Memory B cell (primary cell): ENCODE measurements at regions not wholly inside any gene's neighbourhood (a gene's known extent, or its start where the extent isn't known, plus 50 kb on each side); places are given as distances from the start of the nearest gene placed in this dataset.
"Not testable (repeated sequence)": the region's sequence is repeated elsewhere in the genome, so short reads cannot be mapped to it uniquely, and the experiment has no call there.

Experiments
- ATAC-seq: fragments of 150-1000 bp; cut with Tn5 transposase; 2 replicates; pipeline ENCODE4 v1.10.0; 2021; ENCODE audit warnings: low read depth, mild to moderate bottlenecking, moderate library complexity
- DNase-seq, 2 donors: peaks; one replicate each; pipeline ENCODE4 v3.0.0; 2022; ENCODE audit warnings: low spot score in 2 of 2
- H3K27ac Mint-ChIP-seq: one replicate; pipeline ENCODE4 v1.8.0; 2022; ENCODE audit warnings: mild to moderate bottlenecking, moderate library complexity, mixed read lengths
- H3K27me3 Mint-ChIP-seq: one replicate; pipeline ENCODE4 v1.8.0; 2022; ENCODE audit warnings: mixed read lengths
- H3K36me3 Mint-ChIP-seq: one replicate; pipeline ENCODE4 v1.8.0; 2022; ENCODE audit warnings: mild to moderate bottlenecking, mixed read lengths
- H3K4me1 Mint-ChIP-seq: one replicate; pipeline ENCODE4 v1.8.0; 2022; ENCODE audit warnings: mixed read lengths
- H3K4me3 Mint-ChIP-seq: one replicate; pipeline ENCODE4 v1.8.0; 2022; ENCODE audit warnings: mild to moderate bottlenecking, moderate library complexity, mixed read lengths
- H3K9me3 Mint-ChIP-seq: one replicate; pipeline ENCODE4 v1.8.0; 2022; ENCODE audit warnings: mixed read lengths

- Mint-ChIP-seq H3K27ac (no peak overlapping the region), H3K4me1 (peaks cover 34% of the 10 kb centered on the region), H3K9me3 (no peaks in the 10 kb centered on the region), H3K4me3 (no peak overlapping the region), H3K36me3 (no peaks in the 10 kb centered on the region), H3K27me3 (peaks cover 7% of the 10 kb centered on the region)
- ATAC-seq (no peak), DNase-seq (no peak)
These were observed 199.4 kb downstream of the SATB1 start for GRCh38 chr3:18225709-18226108.

GRCh38 chr3:18224426-18224825, 200.7 kb downstream of the SATB1 start:
- H3K4me1 Mint-ChIP-seq = peaks cover 34% of the 10 kb centered on the region
- H3K4me3 Mint-ChIP-seq = peak overlapping the region; percentile 64
- peaks cover 7% of the 10 kb centered on the region for H3K27me3 Mint-ChIP-seq
- peak overlapping the region; percentile 3 for H3K27ac Mint-ChIP-seq
- H3K36me3 Mint-ChIP-seq = no peaks in the 10 kb centered on the region
- DNase-seq (no peak), ATAC-seq (no peak)
- H3K9me3 Mint-ChIP-seq = no peaks in the 10 kb centered on the region

- no peak for DNase-seq
- H3K36me3 Mint-ChIP-seq = no peaks in the 10 kb centered on the region
- ATAC-seq = peak; percentile 21
- H3K4me1 Mint-ChIP-seq = peaks cover 34% of the 10 kb centered on the region
- peak overlapping the region; percentile 64 for H3K4me3 Mint-ChIP-seq
- peaks cover 7% of the 10 kb centered on the region for H3K27me3 Mint-ChIP-seq
- H3K27ac Mint-ChIP-seq = peak overlapping the region; percentile 3
- no peaks in the 10 kb centered on the region for H3K9me3 Mint-ChIP-seq
These were observed 201.2 kb downstream of the SATB1 start for GRCh38 chr3:18223974-18224373.

- Mint-ChIP-seq H3K36me3 (no peaks in the 10 kb centered on the region), H3K4me3 (peak overlapping the region; percentile 64)
These were observed 201.6 kb downstream of the SATB1 start for GRCh38 chr3:18223571-18223970.

GRCh38 chr3:18222686-18223085, 202.5 kb downstream of the SATB1 start:
- no peak overlapping the region for H3K27ac Mint-ChIP-seq

More at GRCh38 chr3:18223571-18223970, 201.6 kb downstream of the SATB1 start:
- ATAC-seq (peak; percentile 94), DNase-seq (peak; percentile 37 to 49)
- Mint-ChIP-seq H3K27ac (peak overlapping the region; percentile 3), H3K27me3 (peaks cover 7% of the 10 kb centered on the region), H3K4me1 (peaks cover 35% of the 10 kb centered on the region), H3K9me3 (no peaks in the 10 kb centered on the region)

GRCh38 chr3:18217507-18218174, 207.5 kb downstream of the SATB1 start:
- Mint-ChIP-seq H3K27ac (no peak overlapping the region), H3K36me3 (no peaks in the 10 kb centered on the region), H3K9me3 (no peaks in the 10 kb centered on the region), H3K4me1 (peaks cover 9% of the 10 kb centered on the region), H3K4me3 (no peak overlapping the region), H3K27me3 (peaks cover under 1% of the 10 kb centered on the region)
- ATAC-seq (no peak), DNase-seq (no peak)

More at GRCh38 chr3:18222686-18223085, 202.5 kb downstream of the SATB1 start:
- no peak for DNase-seq
- Mint-ChIP-seq H3K4me3 (no peak overlapping the region), H3K36me3 (no peaks in the 10 kb centered on the region), H3K27me3 (peaks cover 2% of the 10 kb centered on the region), H3K4me1 (peaks cover 33% of the 10 kb centered on the region), H3K9me3 (no peaks in the 10 kb centered on the region)
- no peak for ATAC-seq

GRCh38 chr3:18216996-18217395, 208.1 kb downstream of the SATB1 start:
- Mint-ChIP-seq H3K27ac (no peak overlapping the region), H3K27me3 (no peaks in the 10 kb centered on the region), H3K4me1 (peaks cover 5% of the 10 kb centered on the region), H3K36me3 (no peaks in the 10 kb centered on the region), H3K9me3 (no peaks in the 10 kb centered on the region), H3K4me3 (no peak overlapping the region)
- DNase-seq (no peak), ATAC-seq (no peak)

- H3K27ac Mint-ChIP-seq = no peak overlapping the region
- peaks cover 2% of the 10 kb centered on the region for H3K27me3 Mint-ChIP-seq
- ATAC-seq = peak; percentile 29
- H3K4me3 Mint-ChIP-seq = no peak overlapping the region
- H3K36me3 Mint-ChIP-seq = no peaks in the 10 kb centered on the region
- DNase-seq = no peak
- H3K9me3 Mint-ChIP-seq = no peaks in the 10 kb centered on the region
- peaks cover 5% of the 10 kb centered on the region for H3K4me1 Mint-ChIP-seq
These were observed 209.5 kb downstream of the SATB1 start for GRCh38 chr3:18215639-18216038.

- H3K27ac Mint-ChIP-seq = no peak overlapping the region
These were observed 214.0 kb downstream of the SATB1 start for GRCh38 chr3:18211116-18211515.

GRCh38 chr3:18208856-18209255, 216.3 kb downstream of the SATB1 start:
- no peak for ATAC-seq
- no peak for DNase-seq
- peaks cover 2% of the 10 kb centered on the region for H3K4me1 Mint-ChIP-seq
- H3K27ac Mint-ChIP-seq = no peak overlapping the region
- no peak overlapping the region for H3K4me3 Mint-ChIP-seq
- peaks cover 17% of the 10 kb centered on the region for H3K27me3 Mint-ChIP-seq
- H3K36me3 Mint-ChIP-seq = peaks cover 2% of the 10 kb centered on the region
- no peaks in the 10 kb centered on the region for H3K9me3 Mint-ChIP-seq

More at GRCh38 chr3:18211116-18211515, 214.0 kb downstream of the SATB1 start:
- Mint-ChIP-seq H3K27me3 (peaks cover 9% of the 10 kb centered on the region), H3K36me3 (peaks cover 2% of the 10 kb centered on the region), H3K9me3 (no peaks in the 10 kb centered on the region), H3K4me1 (peaks cover 2% of the 10 kb centered on the region), H3K4me3 (no peak overlapping the region)
- ATAC-seq (no peak), DNase-seq (no peak)

GRCh38 chr3:18208091-18208490, 217.0 kb downstream of the SATB1 start:
- no peak overlapping the region for H3K4me3 Mint-ChIP-seq
- DNase-seq = no peak
- H3K4me1 Mint-ChIP-seq = peaks cover 2% of the 10 kb centered on the region
- H3K36me3 Mint-ChIP-seq = peaks cover 2% of the 10 kb centered on the region
- H3K27ac Mint-ChIP-seq = no peak overlapping the region
- H3K27me3 Mint-ChIP-seq = peaks cover 17% of the 10 kb centered on the region
- no peak for ATAC-seq
- H3K9me3 Mint-ChIP-seq = no peaks in the 10 kb centered on the region

- ATAC-seq = no peak
- DNase-seq = no peak
- no peak overlapping the region for H3K4me3 Mint-ChIP-seq
- no peak overlapping the region for H3K27ac Mint-ChIP-seq
- H3K27me3 Mint-ChIP-seq = peaks cover 17% of the 10 kb centered on the region
- peaks cover 2% of the 10 kb centered on the region for H3K4me1 Mint-ChIP-seq
- no peaks in the 10 kb centered on the region for H3K9me3 Mint-ChIP-seq
- peaks cover 2% of the 10 kb centered on the region for H3K36me3 Mint-ChIP-seq
These were observed 217.9 kb downstream of the SATB1 start for GRCh38 chr3:18207226-18207625.

GRCh38 chr3:18205701-18206100, 219.4 kb downstream of the SATB1 start:
- H3K4me1 Mint-ChIP-seq, H3K36me3 Mint-ChIP-seq, H3K4me3 Mint-ChIP-seq, ATAC-seq, DNase-seq, H3K27ac Mint-ChIP-seq, H3K9me3 Mint-ChIP-seq: not testable (repeated sequence)
- peaks cover 17% of the 10 kb centered on the region for H3K27me3 Mint-ChIP-seq

- ATAC-seq (no peak), DNase-seq (no peak)
- Mint-ChIP-seq H3K27me3 (peaks cover 19% of the 10 kb centered on the region), H3K9me3 (peaks cover 17% of the 10 kb centered on the region), H3K27ac (no peak overlapping the region), H3K4me3 (no peak overlapping the region), H3K4me1 (no peaks in the 10 kb centered on the region), H3K36me3 (peaks cover 7% of the 10 kb centered on the region)
These were observed 223.8 kb downstream of the SATB1 start for GRCh38 chr3:18201315-18201714.

GRCh38 chr3:18199757-18200156, 225.4 kb downstream of the SATB1 start:
- DNase-seq = no peak
- peaks cover 14% of the 10 kb centered on the region for H3K27me3 Mint-ChIP-seq

More at GRCh38 chr3:18199757-18200156, 225.4 kb downstream of the SATB1 start:
- no peaks in the 10 kb centered on the region for H3K4me1 Mint-ChIP-seq
- peaks cover 7% of the 10 kb centered on the region for H3K36me3 Mint-ChIP-seq
- no peak overlapping the region for H3K4me3 Mint-ChIP-seq
- no peak for ATAC-seq
- H3K9me3 Mint-ChIP-seq = peaks cover 19% of the 10 kb centered on the region
- H3K27ac Mint-ChIP-seq = no peak overlapping the region
